GM10266 (cell line): ENCODE measurements at regions not wholly inside any gene's neighbourhood (a gene's known extent, or its start where the extent isn't known, plus 50 kb on each side); places are given as distances from the start of the nearest gene placed in this dataset.

Experiments
- DNase-seq: peaks from one replicate; pipeline ENCODE4 v3.0.0; 2012; ENCODE audit errors: extremely low spot score
- TF ChIP-seq, protein P1 (sequence below): IDR thresholded peaks from 2 replicates; pipeline ENCODE4 v1.5.1; 2012; ENCODE audit warnings: mild to moderate bottlenecking, low read depth; ENCODE audit not compliant: control insufficient read depth, insufficient read depth; ENCODE audit errors: missing control alignments

DNA sequence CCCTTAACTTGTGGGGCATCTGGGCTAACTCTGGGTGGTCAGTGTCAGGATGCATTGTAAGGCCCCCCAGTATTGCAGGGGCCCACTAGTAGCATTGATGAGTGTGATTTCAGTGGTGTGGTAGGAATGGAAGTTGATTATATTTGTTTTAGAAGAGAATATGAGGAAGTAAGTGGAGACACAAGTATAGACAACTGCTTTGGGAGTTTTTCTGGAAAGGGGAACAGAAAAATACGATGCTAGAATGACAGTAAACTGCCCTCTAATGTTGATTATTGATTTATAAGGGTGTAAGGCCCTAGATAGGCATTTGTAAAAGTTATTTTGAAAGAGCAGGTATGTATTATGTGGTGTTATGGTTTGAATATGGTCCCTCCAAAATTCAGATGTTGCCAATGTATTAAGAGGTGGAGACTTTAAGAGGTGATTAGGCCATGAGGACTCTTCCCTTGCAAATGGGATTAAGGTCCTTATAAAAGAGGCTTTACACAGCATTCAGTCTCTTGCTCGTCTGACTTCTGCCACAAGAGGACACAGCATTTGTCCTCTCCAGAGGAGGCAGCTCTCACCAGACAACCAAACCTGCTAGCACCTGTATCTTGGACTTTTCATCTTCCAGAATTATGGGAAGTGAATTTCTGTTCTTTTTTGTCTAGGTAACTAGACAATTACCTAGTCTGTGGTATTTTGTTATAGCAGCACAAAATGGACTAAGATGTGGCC lies 135.9 kb upstream of the DTNBP1 start:
- DNase-seq: no peak
- TF ChIP-seq, protein P1, sequence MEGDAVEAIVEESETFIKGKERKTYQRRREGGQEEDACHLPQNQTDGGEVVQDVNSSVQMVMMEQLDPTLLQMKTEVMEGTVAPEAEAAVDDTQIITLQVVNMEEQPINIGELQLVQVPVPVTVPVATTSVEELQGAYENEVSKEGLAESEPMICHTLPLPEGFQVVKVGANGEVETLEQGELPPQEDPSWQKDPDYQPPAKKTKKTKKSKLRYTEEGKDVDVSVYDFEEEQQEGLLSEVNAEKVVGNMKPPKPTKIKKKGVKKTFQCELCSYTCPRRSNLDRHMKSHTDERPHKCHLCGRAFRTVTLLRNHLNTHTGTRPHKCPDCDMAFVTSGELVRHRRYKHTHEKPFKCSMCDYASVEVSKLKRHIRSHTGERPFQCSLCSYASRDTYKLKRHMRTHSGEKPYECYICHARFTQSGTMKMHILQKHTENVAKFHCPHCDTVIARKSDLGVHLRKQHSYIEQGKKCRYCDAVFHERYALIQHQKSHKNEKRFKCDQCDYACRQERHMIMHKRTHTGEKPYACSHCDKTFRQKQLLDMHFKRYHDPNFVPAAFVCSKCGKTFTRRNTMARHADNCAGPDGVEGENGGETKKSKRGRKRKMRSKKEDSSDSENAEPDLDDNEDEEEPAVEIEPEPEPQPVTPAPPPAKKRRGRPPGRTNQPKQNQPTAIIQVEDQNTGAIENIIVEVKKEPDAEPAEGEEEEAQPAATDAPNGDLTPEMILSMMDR: no peak

DNA sequence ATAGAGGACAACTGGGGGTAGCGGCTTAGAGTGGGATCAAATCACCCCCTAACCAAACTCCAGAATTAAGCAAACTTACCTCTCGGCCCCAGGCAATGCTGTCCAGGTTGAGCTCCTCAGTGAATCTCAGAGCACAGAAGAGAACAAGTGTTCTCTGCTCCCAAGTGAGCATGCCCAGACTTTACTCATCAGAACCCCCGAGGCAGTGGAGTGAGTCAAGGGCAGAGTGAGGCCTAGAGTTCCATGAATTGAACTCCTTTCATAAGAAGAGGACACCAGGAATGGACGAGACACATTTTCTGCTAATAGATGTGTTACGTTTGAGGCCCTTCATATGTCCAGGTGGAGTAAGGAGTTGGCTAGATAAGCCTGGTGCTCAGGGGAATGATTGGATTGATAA lies 134.0 kb upstream of the DTNBP1 start:
- no peak for DNase-seq
- TF ChIP-seq, protein P1: no peak

DNA sequence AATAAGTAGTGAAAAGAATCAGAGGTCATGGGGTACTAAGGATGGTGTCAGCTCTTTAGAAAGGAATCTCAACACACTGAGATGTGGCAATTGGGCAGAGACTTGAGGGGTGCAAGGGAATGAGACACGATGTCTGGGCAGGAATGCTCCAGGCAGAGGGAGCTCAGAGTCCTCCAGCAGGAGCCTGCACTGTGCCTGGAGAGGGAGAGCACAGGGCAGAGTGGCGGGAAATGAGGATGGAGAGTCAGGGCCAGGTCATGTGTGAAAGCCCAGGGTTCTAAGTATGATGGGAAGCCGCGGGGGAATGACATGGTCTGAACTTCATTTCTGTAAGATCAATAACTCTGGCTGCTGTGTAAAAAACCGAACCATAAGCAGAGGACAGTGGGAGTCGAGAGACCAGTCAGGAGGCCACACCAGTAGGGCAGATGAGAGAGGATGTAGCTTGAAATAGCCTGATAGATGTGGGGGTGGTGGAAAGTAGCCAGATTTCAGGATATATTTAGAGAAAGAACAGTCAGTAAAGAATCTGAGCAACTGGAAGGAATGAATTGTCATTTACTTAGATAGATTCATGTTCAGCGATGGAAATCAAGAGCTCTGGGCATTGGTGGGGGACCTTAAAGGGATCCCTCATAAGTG lies 133.4 kb upstream of the DTNBP1 start:
- DNase-seq: no peak
- TF ChIP-seq, protein P1: no peak

DNA sequence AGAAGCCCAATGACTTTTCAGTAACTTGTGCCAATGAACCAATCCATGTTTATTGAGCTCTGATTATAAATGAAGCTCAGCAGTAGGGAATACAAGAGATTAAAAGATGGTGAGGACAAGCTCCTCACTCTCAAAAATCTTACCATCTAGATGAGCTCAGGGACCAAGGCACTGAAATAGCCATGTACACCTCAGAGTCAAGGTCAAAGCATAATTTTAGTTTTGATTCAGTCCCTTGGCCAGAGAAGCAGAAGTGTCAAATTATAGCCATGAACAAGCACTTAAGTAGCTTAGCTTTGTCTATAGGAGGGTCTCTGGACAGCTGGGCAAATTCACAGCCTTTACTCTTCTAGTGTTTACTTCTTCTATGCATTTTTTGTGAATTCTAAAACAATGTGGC lies 131.0 kb upstream of the DTNBP1 start:
- DNase-seq: no peak
- TF ChIP-seq, protein P1: no peak

DNA sequence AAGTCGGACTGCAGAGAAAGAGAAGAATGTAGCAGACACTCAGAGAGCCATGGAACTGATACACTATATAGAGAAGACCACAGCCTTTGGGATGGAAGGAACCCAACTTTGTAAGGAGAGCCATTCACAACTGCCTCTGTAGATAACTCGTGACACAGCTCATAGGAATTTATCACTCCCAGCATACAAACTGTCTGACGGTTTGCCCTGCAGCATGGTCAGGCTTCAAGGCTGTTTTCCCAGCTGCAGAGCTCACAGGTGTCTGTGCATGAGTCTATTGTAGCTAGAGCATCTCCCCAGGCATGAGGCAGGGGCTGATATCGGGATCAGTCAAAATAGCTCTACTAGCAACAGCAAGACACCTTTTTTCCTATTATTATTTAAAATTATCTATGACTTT lies 130.5 kb upstream of the DTNBP1 start:
- TF ChIP-seq, protein P1: no peak
- DNase-seq: no peak

DNA sequence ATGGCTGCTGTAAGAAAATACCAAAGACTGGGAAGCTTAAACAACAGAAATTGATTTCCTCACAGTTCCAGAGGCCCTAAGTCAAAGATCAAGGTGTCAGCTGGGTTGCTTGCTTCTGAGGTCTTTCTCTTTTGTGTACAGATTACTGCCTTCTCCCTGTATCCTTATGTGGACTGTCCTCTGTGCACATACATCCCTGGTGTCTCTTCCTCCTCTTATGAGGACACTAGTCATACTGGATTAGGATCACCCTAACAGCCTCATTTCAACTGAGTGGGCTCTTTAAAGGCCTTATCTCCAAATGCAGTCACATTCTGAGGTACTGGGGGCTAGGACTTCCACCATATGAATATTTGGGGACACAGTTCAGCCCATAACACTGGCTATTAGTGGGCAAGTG lies 130.0 kb upstream of the DTNBP1 start:
- TF ChIP-seq, protein P1: no peak
- DNase-seq: no peak
